HPDE6-E6E7 (cell line): ENCODE measurements at regions not wholly inside any gene's neighbourhood (a gene's known extent, or its start where the extent isn't known, plus 50 kb on each side); places are given as distances from the start of the nearest gene placed in this dataset.

Experiments
- DNase-seq: peaks from one replicate; pipeline ENCODE4 v3.0.0; 2011; ENCODE audit warnings: missing footprints; ENCODE audit errors: extremely low spot score

GRCh38 chr16:11440657-11441012 is 95.4 kb downstream of the RMI2 start:
- DNase-seq: no peak

- DNase-seq: no peak
Observed at GRCh38 chr16:11445486-11445885, 100.2 kb downstream of the RMI2 start.

GRCh38 chr16:11446566-11447119 is 101.4 kb downstream of the RMI2 start:
- no peak for DNase-seq

GRCh38 chr16:11447272-11447671 is 102.0 kb downstream of the RMI2 start:
- DNase-seq: no peak

- no peak for DNase-seq
Observed at GRCh38 chr16:11447836-11448235, 102.6 kb downstream of the RMI2 start.

GRCh38 chr16:11448796-11449416 is 103.6 kb downstream of the RMI2 start:
- no peak for DNase-seq

GRCh38 chr16:11449716-11450115 is 104.5 kb downstream of the RMI2 start:
- DNase-seq: no peak

GRCh38 chr16:11450136-11450535 is 104.9 kb downstream of the RMI2 start:
- no peak for DNase-seq

- no peak for DNase-seq
Observed at GRCh38 chr16:11452298-11452697, 107.0 kb downstream of the RMI2 start.

- no peak for DNase-seq
Observed at GRCh38 chr16:11452746-11453389, 107.6 kb downstream of the RMI2 start.

- no peak for DNase-seq
Observed at GRCh38 chr16:11456741-11457140, 111.5 kb downstream of the RMI2 start.

GRCh38 chr16:11459722-11460121 is 114.5 kb downstream of the RMI2 start:
- DNase-seq: no peak

GRCh38 chr16:11460820-11461594 is 115.7 kb downstream of the RMI2 start:
- DNase-seq: no peak

GRCh38 chr16:11461595-11461990 is 116.3 kb downstream of the RMI2 start:
- no peak for DNase-seq

GRCh38 chr16:11462036-11462435 is 116.8 kb downstream of the RMI2 start:
- no peak for DNase-seq

- DNase-seq: no peak
Observed at GRCh38 chr16:11462861-11463260, 117.6 kb downstream of the RMI2 start.

- no peak for DNase-seq
Observed at GRCh38 chr16:11464241-11464640, 119.0 kb downstream of the RMI2 start.

- DNase-seq: no peak
Observed at GRCh38 chr16:11465675-11466074, 120.4 kb downstream of the RMI2 start.

- no peak for DNase-seq
Observed at GRCh38 chr16:11470676-11471415, 115.9 kb downstream of the LITAF start.

GRCh38 chr16:11471548-11471947 is 115.2 kb downstream of the LITAF start:
- no peak for DNase-seq

GRCh38 chr16:11472410-11472809 is 114.3 kb downstream of the LITAF start:
- no peak for DNase-seq

- no peak for DNase-seq
Observed at GRCh38 chr16:11472851-11473250, 113.9 kb downstream of the LITAF start.
